ENCODE measurements at regions not wholly inside any gene's neighbourhood (a gene's known extent, or its start where the extent isn't known, plus 50 kb on each side); places are given as distances from the start of the nearest gene placed in this dataset.

DNA sequence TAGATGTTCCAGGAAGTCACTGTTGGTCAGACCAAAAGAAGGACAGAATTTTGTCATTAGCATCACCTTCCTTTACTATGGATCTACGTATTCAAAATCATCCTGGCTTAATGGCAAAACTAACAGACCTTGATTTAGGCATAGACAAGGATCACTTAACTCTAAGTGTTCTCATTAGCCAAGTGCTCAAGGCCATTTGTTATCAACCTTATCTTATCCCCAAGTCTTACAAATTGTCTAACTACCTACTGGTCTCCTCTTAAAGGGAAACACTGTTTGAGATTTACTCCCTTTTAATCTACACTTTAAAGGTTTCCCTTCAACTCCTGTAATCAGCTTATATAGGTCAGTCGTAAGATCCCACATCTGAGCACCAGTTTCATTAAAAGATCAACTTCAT, 1197.5 kb upstream of the C9orf72 start:
- no peak for DNase-seq

DNA sequence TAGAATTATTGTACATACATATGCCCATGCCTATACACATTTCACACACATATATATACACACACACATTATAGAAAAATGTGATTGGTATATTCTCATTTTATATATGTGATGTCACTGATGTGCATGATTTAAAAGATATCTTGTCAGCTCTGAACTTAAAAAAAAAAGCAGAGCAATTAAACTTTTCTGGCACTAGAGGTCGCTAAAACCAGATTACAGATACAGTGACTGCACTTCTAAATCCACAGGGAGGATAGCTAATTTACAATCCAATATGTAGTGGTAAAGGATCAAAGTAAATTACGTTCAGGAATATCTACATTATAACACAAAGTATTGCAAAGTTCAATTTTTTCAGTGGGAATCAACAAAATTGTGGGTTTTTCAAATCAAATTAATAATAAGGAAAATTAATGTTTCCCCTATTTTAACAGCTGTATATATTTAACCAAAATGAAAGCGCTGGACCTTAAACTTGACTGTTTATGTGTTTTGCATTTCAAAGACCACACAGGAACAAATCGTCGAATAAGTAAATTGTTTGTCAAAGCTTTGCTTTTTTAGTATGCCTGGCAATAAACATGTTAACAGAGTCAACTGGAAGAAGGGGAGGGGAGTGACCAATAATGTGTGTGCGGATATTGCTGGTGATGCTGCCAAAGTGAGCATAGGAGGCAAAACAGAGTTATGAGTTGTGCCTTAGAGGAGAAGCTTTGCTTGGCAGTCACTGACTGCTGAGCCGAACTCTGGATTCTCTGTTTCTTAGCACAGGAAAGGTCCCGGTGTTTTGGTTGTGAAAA, 1201.4 kb upstream of the C9orf72 start:
- no peak for DNase-seq

DNA sequence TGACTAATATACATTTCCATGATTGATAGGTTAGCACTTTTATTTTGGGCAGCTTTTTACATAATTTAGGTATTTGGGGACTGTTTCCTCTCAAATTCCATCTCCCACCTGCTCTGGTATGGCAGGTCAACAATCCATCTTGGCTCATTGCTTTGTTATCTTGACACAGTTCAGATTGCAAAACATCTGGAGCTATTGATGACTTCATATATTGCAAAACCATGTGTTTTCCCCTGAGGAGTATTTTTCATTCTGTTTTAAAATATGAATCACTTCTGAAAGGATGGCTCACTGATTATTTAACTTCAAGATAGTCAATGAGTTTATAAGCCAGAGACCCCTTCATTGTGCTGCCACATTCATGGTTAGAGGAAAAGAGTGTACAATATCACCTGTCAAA, 1206.0 kb upstream of the C9orf72 start:
- no peak for DNase-seq

DNA sequence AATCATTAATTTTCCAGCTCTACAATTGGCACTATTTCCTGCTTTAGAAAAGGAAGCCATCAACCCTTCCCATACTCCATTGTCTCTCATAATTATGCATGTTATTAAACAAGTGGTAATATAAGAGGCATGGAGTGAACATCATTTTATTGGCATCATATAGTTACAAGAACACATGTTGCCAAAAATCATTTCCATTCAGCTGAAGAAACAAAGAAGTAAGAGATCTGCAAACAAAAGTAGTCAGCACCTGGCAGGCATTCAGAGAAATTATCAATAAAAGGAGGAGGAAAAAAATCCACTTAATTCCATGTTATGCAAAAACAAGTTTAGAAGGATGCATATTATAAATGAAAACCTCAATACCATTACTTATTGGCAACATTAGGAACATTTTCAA, 1208.2 kb upstream of the C9orf72 start:
- no peak for DNase-seq

GRCh38 chr9:28782630-28783029, 1209.3 kb upstream of the C9orf72 start:
- DNase-seq: no peak

GRCh38 chr9:28792716-28793115, 1219.4 kb upstream of the C9orf72 start:
- no peak for DNase-seq

GRCh38 chr9:28799876-28800275, 1226.6 kb upstream of the C9orf72 start:
- no peak for DNase-seq

DNA sequence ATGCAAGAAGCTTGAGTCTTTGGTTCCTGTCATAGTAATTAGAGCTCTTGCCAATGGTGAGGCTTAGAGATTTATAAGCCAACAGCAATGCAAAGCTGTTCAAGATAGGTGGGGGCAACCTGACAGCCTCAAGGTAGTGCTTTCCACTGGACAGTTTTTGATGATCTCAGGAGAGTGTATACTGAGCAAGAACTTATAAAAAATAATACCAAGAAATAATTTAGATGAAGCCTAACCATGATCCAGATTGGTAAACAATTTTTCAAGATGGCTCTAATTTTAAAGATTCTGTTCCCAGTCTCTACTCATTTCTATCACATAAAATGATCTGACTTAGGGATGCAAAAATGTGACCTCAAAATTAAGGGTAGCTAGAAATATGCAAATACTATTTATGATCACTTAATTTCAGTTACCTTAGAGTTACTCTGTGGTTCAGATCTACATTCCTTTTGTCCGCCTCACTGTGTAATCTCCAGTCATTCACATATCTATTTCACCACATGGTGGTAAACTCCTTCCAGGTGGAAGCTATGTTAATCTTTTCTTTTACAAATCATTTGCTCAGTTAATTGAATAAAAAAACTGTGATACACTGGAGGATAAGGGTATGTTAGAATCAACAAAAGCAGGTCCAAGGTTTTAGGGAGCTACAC, 1228.0 kb upstream of the C9orf72 start:
- no peak for DNase-seq

GRCh38 chr9:28805197-28805596, 1231.9 kb upstream of the C9orf72 start:
- DNase-seq: no peak

- no peak for DNase-seq
Observed at GRCh38 chr9:28808042-28808441, 1234.8 kb upstream of the C9orf72 start.

DNA sequence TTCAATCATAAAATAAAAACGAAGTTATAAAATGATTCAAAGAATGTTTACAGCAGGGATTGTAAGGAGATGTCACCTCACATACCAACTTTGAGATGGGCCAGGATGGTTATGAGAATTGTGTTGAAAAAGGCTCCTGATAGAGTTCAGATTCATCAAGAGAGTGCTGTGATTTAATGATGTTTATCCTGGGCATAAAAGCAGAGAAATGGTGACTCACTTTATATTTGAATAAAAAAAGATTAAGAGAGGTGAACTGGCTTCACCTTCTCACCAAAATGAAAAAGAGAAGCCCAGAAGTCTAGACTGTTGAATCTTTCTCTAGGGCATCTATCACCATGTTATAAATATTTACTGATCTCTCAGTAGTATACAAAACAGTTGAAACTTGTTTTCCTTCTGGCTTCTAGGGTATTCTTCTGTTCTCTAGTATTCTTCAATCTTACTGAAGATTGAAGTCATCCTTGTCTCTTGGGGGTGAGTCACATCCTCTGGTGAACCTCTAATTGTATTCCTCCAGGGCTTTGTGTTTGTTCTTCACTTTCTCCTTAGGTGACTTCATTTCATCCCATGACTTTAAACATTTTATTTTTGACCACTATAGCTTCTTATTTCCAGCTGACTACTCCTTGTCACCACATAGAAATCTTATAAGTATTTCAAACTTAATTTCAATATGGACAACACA, 1237.3 kb upstream of the C9orf72 start:
- no peak for DNase-seq

- no peak for DNase-seq
Observed at GRCh38 chr9:28820741-28821140, 1247.5 kb upstream of the C9orf72 start.

GRCh38 chr9:28821240-28821639, 1248.0 kb upstream of the C9orf72 start:
- DNase-seq: no peak

DNA sequence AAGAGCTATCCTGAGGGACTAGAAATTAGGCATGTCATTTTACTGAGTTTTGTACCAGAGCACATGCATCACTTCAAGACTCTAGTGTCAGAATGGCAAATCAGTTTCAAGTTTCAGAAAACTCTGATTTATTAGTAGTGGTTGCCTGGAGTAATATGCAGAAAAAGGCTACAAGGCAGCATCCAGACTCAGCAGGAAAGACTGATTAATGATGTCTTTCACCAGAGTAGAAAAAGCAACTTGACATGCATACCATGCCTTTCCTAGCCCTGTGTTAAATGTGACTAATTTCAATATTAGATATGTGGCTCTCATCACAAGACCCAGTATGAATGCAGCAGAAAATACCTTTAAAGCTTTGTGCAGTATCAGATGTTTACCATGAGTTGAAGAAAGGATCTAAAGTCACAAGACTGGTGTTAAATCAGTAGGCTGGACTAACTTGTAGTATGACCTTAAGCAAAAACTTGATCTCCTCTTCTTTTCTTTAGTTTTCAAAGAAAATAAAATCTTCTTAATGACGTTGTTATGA, 1251.2 kb upstream of the C9orf72 start:
- DNase-seq: no peak

- DNase-seq: no peak
Observed at GRCh38 chr9:28832168-28832770, 1259.0 kb upstream of the C9orf72 start.

GRCh38 chr9:28834156-28834555, 1260.9 kb upstream of the C9orf72 start:
- DNase-seq: no peak

DNA sequence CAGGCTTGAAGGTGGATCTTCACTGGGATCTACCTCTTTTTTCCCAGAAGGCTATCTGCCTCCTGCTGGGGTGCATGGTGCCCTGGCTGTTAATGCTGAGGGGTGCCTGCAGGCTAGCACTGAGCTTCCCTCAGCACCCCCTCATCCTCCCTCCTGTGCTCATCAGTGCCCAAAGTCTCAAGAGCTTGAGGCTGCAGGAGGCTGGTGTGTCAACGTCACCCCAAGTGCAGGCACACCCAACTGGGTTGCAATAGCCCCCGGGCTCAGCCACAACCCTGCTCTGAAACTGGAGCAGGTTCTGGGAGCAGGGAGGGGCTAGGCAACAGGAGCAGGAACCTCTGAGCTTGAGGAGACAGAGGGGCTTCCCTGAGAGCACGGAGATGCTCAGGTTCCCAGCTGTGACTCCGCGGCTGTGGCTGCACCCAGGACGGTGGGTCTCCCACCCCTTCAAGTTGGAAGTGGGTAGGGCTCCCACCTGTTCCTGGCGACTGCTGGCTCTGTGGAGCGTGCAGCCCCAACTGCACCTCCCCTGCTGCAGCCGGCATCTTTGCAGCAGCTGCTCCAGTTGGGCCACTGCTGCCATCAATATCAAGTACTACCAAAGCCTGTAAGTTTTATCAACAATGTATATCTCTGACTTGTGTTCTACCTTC, 1266.6 kb upstream of the C9orf72 start:
- DNase-seq: no peak

DNA sequence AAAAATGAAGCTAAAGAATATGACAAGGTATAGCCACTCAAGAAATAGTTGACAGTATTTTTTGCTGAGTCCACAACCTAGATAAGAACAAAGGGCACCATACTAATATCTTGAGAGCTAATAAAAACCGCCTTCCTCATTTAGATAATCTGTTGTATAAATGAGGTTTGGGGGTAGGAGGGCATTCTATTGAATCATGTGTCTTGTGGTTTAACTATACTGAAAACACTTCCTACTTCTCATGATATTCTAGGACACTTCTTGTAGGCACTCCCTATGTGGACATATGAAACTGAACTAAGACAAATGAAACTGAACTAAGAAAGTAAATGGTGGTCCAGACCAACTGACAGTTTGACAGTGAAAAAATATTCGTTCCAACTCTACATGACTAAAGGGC, 1268.5 kb upstream of the C9orf72 start:
- no peak for DNase-seq

DNA sequence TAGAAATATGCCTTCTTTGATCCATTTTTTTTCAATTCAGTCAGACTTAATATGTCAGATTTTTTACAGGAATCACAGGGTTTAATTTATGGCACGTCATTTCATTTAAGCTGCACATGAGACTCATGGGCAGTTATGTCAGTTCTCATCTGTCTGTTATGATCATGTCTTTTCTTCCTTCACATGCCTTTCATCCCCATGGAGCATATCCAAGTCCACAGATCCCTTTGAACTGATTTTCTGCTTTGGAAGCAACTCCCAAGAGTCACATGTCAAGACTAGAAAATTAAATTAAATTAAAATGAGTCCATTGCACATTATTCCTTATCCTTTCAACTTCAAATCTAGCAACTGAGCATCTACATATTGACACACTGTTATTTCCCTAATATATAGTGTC, 1274.0 kb upstream of the C9orf72 start:
- DNase-seq: no peak

DNA sequence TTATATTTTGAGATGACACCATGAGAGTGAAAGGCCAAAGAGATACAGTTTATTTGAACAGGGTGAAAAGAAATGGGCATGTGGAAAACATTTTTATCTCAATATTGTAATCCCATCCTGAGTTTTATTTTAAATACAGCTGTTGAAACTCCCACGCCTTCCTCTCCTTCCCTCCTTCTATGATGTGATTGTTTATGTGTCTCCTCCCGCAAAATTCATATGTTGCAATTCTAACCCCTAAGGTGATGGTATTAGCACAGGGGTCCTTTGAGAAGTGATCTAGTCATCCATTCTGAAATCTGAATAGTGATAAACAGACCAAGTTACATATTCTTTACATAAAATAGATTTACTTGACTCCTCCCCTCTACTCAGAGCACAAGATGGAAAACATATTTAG, 1275.4 kb upstream of the C9orf72 start:
- no peak for DNase-seq

GRCh38 chr9:28853477-28853876, 1280.2 kb upstream of the C9orf72 start:
- no peak for DNase-seq

DNA sequence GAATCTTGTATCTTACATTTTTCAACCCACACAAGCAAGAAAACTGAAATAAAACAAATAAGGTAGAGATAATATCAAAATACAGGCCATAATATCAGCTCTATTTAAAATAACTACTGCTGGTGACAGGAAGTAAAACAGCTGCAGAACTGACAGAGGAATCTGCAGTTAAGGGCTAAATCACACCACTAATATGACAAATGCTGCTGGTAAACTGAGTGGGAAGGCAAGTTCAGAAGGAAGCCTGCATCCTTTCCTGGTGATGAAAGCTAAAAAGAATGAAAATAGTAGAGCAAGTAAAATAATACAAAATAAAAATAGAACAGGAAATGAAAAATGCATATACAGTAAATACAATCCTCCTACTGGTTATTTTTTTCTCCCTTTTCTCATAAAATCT, 1293.7 kb upstream of the C9orf72 start:
- no peak for DNase-seq
